ENCODE measurements at regions not wholly inside any gene's neighbourhood (a gene's known extent, or its start where the extent isn't known, plus 50 kb on each side); places are given as distances from the start of the nearest gene placed in this dataset.

- TF ChIP-seq, protein P1, sequence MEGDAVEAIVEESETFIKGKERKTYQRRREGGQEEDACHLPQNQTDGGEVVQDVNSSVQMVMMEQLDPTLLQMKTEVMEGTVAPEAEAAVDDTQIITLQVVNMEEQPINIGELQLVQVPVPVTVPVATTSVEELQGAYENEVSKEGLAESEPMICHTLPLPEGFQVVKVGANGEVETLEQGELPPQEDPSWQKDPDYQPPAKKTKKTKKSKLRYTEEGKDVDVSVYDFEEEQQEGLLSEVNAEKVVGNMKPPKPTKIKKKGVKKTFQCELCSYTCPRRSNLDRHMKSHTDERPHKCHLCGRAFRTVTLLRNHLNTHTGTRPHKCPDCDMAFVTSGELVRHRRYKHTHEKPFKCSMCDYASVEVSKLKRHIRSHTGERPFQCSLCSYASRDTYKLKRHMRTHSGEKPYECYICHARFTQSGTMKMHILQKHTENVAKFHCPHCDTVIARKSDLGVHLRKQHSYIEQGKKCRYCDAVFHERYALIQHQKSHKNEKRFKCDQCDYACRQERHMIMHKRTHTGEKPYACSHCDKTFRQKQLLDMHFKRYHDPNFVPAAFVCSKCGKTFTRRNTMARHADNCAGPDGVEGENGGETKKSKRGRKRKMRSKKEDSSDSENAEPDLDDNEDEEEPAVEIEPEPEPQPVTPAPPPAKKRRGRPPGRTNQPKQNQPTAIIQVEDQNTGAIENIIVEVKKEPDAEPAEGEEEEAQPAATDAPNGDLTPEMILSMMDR (IDR thresholded peaks at IDR 0.05) = no peak
- no peak for TF ChIP-seq POLR2A (IDR thresholded peaks at IDR 0.05)
Measured at GRCh38 chr1:73676186-73676585, 521.8 kb downstream of the LRRIQ3 start.

Data from heart left ventricle (tissue), 13 donors.